HG03565 (cell line): ENCODE measurements at regions not wholly inside any gene's neighbourhood (a gene's known extent, or its start where the extent isn't known, plus 50 kb on each side); places are given as distances from the start of the nearest gene placed in this dataset.

Experiments
- ATAC-seq: cut with Tn5 transposase; IDR thresholded peaks from one replicate; pipeline ENCODE4 v1.9.1; 2021; ENCODE audit warnings: mild to moderate bottlenecking, moderate library complexity; ENCODE audit not compliant: unreplicated experiment

DNA sequence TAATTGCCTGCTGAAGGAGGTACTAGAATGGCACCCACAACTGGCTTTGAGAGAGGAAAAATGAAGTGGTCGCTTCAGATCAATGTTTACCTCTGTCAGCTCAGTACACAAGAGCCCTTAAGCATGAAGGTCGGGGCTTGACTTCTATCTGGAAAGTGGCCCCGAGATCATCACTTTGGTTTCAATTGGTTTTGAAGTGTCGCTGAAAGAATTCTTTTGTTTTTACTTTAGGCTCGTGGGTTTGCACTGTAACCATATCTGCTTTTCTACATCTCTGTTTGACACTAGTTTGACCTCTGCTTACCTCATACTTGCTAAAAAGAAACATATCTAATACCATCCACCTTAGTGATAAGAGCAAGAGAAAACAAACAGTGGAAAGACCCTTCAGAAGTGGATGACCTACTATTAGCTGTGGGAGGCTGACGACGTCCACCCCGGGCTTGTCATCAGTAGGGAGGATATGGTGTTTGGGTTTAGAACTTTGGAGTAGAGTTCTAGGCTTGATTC lies 361.8 kb downstream of the GATA3 start:
- peak; percentile 86 for ATAC-seq

DNA sequence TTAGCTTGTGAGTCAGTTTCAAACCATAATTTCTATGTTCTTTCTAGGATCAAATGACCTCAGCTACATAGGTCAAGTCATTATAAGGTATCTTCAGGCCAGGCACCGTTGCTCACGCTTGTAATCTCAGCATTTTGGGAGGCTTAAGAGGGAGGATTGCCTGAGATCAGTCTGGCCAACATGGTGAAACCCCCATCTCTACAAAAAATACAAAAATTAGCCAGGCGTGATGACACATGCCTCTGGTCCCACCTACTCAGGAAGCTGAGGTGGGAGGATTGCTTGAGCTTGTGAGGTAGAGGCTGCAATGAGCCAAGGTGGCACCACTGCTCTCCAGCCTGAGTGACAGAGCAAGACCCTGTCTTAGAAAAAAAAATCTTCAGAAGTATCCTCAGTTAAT lies 362.3 kb downstream of the GATA3 start:
- peak; percentile 19 for ATAC-seq

DNA sequence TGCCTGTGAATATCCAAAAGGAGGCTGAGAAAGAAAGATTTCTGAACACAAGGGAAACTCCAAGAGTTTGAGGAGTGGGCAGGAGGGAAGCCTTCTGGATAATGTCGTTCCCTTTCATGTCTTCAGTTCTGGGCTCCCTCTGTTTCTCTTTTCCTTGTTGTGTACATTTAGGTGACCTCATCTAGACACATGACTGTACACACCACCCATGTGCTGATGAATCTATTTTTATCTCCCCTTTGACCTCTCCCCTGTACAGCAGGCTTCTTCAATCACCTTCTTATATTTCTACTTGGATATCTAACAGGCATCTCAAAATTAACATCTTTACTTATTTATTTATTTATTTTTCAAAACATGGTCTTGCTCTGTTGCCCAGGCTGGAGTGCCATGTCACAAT lies 363.1 kb downstream of the GATA3 start:
- no peak for ATAC-seq

DNA sequence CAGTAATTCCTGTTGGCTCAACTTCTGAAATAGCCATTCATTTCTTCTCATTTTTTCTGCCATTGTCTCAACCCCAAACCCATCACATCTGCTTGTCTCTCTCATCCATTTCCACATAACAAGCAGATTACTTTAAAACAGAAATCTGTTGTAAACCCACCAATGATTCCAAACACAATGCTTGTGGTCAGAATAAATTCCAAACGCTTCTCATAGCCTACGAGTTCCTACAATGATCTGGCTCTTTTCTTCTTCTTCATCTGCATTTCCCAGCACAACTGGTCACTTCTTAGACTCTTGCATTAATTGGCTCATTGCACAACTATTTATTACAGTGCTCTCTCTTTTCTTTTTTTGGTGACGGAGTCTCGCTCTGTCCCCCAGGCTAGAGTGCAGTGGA lies 364.1 kb downstream of the GATA3 start:
- no peak for ATAC-seq

DNA sequence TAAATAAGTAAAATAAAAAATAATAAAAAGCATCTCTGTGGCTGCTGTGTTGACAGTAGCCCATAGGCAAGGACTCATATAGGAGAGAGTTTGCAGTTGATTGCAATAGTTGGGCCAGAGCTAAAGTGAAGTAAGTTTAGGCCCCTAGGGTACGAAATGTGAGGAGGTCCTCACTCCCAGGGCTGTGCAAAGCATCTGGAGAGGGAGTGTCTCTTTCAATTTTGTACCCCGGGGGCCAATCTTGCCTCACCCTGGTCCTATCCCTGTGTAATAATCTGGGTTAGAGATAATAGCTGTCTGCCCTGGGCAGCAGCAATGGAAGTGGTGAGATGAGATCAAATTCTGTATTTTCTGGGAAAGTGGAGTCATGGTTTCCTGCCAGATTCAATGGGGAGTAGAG lies 365.7 kb downstream of the GATA3 start:
- no peak for ATAC-seq

DNA sequence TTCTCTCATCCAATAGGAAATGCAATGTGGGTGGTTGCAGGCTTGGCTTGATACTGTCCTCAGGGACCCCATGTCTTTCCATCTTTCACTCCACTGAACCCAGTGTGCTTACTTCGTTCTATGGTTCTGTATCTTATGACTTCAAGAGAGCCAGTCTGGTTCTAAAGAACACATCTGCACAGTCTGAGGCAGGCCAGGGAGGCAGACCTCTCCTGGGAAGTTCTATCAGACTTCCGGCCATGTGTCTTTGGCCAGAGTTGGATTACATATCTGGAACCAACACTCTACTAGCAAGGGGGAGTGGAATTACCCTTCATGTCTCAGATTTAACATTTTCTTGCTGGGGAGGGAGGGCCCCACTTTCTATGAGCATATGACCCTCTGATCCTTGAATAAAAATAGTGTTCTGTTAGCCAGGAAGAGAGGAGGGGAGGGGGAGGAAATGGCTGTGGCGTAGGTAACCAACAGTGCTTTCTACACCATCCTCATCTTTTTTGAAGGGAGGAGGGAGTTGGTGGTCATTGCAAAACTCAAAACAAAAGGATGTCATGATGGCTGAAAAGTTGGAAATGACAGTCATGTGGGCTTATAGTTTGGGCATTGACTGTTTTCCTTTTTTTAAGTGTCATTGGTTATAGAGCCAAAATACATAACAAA lies 370.2 kb downstream of the GATA3 start:
- no peak for ATAC-seq

DNA sequence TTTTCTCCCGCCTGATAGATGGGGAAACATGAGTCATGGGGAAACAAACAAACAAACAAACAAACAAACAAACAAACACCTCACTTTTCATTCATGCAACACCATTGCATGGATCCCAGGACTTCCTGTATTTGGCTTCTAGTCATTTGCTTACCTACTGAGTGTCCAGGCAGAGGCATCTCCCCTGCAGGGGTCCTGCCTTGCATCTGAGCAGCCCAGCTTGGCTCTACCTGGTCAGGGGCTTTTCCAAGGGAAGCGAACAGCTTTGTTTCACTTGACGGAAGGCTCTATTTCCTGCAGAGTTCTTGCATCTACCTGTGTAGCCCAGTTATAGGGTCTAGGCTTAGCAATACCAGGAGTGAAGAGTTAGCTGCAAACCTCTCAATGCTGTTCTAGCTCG lies 374.2 kb downstream of the GATA3 start:
- ATAC-seq = no peak

DNA sequence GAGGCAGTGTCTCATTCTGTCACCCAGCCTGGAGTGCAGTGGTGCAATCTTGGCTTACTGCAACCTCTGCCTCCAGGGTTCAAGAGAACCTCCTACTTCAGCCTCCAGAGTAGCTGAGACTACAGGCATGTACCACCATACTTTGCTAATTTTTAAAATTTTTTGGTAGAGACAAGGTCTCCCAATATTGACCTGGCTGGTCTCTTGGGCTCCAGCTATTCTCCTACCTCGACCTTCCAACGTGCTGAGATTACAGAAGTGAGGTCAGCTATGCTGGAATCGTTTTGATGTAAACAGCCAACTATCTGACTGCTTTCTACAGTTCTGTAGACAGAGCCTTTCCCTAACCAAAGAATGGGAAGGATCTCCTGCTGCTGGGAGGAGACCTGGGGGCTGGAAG lies 375.8 kb downstream of the GATA3 start:
- no peak for ATAC-seq

DNA sequence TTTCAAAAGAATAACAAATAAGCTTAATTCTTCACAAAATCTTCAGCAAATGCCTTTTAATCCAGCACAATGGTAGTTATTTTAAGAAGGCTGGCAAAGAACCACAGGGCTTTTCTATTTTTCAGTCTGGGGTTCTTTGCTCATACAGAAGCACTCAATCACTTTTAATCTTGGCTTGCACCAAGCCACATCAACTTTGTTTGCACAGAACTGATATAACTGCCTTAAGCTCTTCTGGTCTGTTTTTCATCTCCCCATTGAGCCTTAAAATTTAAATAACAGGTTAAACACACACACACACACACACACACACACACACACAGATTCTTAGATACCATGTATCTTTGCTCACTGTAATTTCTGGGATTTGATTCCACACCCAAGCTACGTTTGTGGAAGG lies 377.0 kb downstream of the GATA3 start:
- no peak for ATAC-seq

DNA sequence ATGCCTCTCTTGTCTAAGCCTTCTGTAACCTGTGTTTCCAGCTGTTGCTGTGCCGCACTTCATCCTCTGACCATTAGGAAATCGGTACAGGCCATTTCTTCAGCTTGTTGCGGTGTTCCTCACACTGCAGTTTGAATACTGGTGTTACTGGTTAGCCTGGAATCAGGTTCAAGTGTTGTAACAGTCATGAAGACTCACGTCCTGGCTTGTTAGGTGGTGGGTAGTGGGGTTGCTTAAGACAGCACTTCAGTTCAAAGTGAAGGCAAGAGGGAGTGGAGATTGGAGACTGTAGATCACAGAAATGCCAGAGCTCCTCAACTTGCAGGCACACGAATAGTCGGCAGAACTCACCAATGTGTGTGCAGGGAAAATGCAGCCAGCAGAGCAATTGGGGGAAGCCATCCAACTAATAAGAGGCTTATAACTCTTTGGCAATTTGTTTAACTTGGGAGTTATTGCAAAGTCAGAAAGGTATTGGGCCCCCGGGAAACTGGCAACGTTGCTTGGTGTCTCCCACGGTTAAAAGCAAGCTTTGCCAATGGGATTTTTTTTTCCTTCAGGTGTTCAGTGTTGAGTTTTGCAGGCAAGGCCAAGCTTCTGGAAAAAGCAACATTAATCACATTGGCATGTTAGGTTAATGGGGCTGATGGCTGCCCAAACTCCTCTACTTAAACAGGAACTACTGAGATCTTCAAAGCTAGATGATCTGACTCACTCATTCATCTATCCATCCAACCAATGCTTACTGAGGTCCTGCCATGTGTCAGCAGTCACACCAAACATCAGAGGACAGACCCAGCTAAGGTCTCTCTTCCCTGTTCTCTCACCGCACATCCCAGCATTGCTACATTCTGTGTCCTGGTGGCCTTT lies 380.9 kb downstream of the GATA3 start:
- ATAC-seq = no peak

DNA sequence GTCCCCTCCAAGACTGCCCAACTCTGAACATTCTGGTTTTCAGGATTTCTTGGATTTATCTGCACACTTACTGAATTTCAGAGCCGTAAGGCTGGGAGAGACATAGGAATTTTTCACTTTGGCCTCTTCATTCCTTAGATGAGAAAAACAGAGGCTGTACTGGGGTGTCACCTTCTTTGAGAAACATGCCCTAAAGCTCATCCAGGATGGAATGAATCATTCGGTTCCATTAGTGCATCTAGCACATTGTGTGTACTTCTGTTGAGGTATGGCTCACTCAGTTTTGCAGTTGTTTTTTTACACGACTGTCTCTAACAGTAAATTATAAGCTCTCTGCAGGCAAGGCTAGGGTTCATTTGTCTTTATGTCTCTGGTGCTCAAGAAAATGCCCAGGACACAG lies 383.4 kb downstream of the GATA3 start:
- no peak for ATAC-seq

DNA sequence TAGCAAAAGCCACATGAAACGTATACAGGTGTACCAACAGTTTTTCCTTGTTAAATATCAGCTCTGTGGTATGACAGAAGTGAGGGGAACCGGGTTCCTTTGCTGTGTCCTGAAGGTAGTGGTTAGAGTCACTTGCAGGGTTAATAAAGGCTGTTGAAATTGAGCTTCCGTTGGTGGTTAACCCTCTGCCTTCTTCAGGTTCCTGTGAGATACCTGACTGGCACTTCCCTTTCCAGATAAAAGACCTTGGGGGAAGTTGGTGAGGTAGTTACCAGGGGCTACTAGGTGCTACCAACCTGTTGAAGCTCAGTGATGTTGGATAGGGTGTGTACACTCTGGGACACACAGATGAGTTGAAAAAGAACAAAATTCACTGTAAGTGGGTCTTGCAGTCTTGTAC lies 384.1 kb downstream of the GATA3 start:
- no peak for ATAC-seq

DNA sequence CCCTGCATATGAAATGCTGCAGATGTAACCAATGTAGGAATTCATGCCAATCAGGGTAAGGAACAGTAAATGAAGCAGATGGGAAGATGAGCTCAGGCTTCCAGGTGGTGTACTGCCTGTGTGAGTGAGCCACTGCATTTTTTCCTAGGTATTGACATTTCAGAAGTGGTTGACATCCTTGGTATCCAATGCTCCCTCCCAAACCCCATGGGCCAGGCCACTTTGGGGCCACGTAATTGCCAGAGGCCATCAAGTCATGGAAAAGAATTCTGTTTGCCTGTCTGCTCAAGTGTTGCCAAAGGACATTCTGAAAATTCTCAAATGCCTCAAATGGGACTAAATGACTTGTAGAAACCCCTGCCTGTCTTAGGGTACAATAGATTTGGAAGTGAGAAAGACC lies 384.6 kb downstream of the GATA3 start:
- no peak for ATAC-seq

DNA sequence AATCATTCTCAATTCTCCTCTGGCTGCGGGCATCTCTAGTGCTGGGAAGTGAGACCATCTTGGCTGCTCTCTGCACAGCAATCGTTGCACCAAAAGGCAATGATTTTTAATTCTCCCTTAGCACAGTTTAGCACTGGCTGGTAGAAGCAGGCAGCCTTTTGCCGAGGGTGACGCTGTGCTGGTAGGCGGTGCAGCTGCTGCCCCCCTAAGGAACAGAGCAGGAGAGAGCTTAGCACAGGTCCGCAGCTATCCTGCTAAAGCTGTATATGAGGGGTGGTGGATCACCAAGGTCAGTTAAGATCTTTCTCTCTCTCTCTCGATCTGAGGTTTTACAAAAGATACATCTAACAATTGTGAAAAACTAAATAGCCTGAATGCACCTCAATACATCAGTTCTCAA lies 390.1 kb downstream of the GATA3 start:
- ATAC-seq = no peak

DNA sequence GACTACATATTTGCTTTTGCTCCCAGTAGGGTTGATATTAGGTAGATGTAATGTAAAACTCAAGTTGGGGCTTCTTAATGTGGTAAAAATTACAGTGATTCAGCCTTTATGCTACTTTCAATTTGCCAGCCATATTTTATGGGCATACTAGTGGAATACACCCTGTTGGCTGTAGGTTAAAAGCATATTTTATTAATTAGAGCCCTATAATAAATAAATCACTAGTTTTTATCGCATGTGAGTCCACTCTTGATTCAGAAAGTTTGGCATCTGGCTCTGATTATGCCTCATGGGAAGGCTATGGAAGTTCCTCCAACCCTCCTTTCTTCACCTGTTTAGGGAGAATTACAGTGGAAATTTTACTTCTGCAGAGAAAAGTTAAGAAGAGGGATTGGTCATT lies 390.9 kb downstream of the GATA3 start:
- ATAC-seq = no peak

DNA sequence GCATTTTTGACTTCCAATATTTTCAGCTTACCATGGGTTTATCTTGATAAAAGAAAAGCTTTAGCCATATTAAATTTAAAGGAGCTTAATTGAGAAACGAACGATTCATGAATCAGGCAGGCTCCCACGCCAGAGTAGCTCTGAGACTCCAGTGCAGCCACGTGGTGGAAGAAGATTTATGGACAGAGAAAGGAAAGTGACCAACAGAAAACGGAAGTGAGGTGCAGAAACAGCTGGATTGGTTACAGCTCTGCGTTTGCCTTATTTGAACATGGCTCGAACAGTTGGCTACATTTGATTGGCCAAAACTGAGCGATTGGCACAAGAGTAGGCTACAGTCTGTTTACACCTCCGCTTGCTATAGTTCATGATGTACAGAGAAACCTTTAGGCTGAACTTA lies 395.4 kb downstream of the GATA3 start:
- no peak for ATAC-seq

DNA sequence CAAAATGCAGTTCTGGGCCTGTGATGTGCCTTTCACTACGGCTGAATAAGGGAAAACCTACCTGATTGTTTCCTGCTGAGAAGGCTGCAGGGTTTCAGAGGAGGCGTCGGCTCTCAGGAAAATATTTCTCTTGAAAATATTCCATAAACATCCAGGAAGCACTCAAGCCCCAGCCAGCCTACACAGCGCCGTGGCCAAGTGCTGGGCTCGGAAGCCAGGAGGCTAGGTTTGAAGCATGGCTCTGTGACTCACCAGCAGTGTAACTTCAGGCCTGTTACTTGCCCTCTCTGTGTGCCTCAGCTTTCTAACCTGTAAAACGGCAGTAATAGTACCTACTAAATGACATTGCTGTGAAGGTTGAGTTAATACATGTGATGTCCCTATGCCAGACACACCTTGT lies 399.1 kb downstream of the GATA3 start:
- no peak for ATAC-seq

DNA sequence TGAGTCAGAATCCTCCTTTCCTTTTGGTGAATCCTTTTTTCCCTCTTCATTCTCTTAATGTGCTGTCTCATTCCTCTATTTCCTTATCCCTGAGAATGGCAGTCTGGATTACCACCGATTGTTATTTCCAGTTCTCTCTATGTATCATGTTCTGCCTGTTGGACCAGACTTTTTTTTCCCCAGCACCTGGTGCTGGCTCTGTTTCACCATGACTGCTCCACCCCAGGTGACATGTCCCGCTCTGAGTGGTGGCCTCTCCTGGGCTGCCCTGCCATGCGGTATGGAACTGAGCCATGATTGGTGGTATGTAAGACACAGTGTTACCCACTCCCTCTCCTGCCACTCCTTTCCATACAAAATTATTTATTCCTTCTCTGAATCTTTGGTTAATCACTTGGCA lies 399.9 kb downstream of the GATA3 start:
- no peak for ATAC-seq

DNA sequence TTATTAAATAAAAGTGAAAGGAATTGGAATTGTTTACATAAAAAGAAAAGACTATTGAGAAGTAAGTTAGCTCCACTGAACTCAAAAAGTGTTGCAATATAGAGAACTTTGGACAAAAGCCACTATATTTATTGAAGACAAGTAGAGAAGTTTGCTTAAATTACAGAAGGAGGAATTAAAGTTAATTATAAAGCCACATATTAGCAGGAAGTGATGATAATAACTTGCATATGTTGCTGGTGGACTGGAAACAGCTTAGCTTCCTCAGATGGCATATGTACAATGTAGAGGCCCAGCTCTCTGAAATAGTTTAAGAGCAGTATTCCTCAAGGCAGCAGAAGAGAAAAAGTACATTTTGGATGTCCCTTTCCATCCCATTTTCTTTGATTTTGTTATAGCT lies 400.7 kb downstream of the GATA3 start:
- ATAC-seq = no peak

DNA sequence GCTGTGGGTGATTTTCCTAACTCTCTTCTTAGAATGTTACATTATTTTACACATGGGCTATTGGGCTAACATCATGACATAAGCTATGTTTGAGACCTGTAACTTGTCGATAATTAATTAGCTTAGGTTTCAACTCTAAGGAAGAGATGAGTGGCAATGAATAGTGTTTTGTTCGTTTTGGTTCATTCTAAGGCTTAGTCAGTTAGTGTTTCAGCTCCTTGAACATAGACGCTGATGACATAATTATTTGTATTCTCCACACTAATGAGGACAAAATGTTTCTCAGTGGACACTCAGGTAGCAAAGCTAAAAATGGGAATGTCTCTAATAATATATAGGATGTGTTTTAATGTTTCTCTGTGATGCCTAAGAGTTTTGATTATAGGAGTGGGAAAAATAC lies 401.9 kb downstream of the GATA3 start:
- ATAC-seq = no peak

DNA sequence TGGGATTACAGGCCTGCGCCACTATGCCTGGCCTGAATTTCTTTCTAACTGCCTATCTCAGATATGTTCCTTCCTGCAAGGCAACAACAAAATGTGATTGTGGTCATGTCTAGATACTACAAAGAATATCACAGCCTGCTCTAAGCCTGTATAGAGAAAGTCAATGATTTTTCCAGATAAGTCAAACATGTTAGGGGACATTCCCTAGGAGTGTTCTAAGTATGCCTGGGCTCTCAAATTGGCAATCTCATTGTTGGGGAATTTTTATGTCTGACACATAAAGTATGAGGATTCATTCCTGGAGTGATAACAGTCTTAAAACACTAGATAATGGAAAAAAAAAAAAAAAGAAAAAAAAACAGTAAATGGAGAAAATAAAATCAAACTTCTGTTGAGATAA lies 406.1 kb downstream of the GATA3 start:
- no peak for ATAC-seq

DNA sequence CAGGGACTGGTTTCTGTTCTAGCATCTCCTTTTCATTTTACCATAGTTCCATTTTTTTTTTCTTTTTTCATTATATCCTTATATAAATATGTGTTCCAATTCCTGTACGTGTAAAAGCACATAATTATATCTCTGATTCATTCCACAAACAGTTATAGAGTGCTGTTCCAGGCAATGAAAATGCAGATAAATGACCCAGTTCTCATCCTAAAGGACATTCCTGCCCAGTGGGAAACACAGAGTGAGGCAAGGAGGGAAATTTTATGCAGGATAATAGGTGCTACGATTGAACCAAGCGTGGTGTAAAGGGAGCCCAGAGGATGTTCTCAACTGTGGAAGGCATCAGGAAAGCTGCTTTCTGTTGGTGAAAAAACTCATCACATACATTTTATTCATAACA lies 408.1 kb downstream of the GATA3 start:
- ATAC-seq = no peak
